ENCODE measurements at regions not wholly inside any gene's neighbourhood (a gene's known extent, or its start where the extent isn't known, plus 50 kb on each side); places are given as distances from the start of the nearest gene placed in this dataset.
"Not testable (repeated sequence)": the region's sequence is repeated elsewhere in the genome, so short reads cannot be mapped to it uniquely, and the experiment has no call there.

DNA sequence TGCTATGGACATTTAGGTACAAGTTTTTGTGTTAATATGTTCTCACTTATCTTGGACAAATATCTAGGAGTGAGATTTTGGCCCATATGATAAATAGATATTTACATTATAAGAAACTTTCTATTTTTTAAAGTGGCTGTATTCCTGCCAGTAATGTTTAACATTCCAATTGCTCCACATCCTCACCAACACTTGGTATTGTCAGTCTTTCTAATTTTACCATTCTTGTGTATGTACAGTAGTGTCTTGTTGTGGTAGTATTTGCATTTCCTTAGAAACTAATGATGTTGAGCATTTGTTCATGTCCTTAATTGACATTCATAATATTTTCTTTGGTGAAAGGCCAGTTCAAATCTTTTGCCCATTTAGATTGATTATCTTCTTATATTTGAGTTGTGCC lies 171.4 kb upstream of the TSHZ3 start:
- no peak for DNase-seq (ENCODE audit: low read depth in 3 of 3, low spot score in 2 of 3)

DNA sequence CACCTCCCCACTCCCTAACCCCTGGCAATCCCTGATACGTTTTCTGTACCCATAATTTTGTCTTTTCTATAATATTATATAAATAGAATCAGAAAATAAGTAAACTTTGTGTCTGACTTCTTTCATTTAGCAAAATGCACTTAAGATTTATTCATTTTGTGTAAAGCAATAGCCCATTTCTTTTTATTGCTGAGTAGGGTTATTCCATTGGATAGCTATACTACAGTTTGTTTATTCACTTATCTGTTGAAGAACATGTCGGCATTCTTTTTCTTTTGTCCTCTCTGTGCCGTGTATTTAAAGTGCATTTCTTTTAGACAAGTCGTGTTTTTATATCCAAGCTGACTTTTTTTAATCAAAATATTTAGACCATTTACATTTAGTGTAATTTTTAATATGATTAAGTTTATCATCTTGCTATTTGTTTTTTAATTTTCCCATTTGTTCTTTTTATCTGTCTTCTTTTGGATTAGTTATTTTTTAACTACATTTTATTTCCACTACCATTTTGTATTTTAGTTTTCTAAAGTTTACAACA lies 176.4 kb upstream of the TSHZ3 start:
- no peak for DNase-seq (ENCODE audit: low read depth in 3 of 3, low spot score in 2 of 3)

DNA sequence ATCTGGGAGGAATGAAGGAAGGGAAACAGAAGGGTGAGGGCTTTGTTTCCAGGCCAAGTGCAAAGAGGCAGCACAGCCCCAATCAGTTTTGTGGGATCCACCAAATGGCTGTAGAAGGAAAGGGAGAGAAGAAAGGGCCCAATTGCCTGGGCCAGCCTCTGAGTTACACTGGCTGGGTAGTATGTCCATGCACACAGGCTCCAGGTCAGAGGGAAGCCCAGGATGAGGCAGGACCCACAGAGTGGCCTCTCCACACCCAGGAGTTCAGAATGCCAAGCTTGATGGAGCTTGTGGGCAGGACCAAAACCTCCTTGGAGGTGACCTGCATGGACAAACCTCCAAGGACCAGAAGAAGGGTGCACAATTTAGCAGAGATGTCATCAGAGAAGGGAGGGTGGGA lies 178.2 kb upstream of the TSHZ3 start:
- DNase-seq (ENCODE audit: low read depth in 3 of 3, low spot score in 2 of 3), result no peak

DNA sequence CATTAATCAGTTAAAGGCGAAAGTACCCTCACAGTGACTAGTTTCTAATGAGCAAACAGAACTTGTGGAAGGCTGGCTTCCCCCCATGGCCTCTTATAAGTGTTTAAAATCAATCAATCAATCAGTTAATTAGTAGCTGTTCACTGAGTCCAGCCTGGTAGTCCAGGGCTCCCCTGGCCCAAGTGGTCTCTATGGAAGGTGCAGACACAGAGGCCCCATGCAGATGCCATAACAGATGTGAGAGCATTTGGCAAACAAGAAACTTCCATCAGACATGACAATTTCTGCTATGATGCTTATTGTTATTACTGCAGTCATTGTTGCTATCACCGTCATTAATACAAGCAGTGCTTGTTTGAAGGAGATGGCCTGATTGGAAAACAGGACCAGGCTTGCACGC lies 179.0 kb upstream of the TSHZ3 start:
- no peak for DNase-seq (ENCODE audit: low read depth in 3 of 3, low spot score in 2 of 3)

DNA sequence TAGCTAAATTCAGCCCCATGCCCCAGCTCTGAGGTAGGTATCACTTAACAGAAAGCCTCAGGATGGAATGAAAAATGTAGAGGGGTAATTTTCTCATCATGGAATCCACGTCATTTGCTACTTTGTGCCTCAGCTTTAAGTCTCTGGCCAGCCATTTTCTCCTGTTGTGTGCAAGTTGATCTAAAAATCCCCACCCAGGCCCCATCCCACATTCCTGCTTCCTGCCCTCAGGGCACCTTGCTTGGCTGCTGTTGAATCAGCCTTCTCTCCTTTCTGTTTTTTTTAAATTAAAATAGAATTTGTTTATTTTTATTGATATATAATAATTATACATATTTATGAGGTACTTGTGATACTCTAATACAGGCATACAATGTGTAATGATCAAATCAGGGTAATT lies 179.9 kb upstream of the TSHZ3 start:
- DNase-seq (ENCODE audit: low read depth in 3 of 3, low spot score in 2 of 3), result no peak

DNA sequence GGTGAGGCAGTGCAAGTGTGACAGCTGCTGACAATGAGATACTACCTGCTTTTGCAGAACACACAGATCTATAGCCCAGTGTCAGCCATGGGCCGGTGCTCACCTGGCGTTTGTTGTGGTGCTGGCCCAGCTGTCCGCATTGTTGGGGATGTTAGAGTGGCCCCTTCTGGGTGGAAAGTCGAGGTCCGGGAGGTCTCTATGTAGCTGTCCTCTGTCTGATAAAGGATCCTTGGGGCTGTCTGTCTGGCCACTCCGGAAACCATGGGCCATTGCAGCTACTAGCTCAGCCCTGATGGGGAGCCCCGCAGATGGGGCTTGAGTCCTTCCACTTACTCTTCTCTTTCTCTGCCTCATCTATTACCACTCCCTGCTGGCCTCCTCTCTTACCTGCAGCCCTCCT lies 181.5 kb upstream of the TSHZ3 start:
- no peak for DNase-seq (ENCODE audit: low read depth in 3 of 3, low spot score in 2 of 3)

DNA sequence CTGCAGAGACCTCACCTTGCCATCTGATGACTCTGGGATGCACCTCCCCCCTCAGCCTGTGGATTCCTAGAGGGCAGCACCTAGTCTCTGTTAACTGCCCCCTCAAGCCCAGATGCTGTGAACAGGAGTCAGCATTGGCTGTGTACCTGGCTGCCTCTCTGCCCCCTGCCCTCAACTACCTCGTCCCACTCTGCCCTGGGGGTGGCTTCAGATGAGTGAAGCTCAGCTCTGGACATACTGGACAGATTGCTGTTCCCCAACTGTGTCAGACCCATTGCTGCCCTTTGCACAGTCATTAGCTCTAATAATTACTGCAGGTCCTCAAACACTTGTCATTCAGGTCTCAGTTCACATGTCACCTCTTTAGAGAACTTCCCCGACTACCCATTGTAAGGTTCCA lies 182.1 kb upstream of the TSHZ3 start:
- no peak for DNase-seq (ENCODE audit: low read depth in 3 of 3, low spot score in 2 of 3)

DNA sequence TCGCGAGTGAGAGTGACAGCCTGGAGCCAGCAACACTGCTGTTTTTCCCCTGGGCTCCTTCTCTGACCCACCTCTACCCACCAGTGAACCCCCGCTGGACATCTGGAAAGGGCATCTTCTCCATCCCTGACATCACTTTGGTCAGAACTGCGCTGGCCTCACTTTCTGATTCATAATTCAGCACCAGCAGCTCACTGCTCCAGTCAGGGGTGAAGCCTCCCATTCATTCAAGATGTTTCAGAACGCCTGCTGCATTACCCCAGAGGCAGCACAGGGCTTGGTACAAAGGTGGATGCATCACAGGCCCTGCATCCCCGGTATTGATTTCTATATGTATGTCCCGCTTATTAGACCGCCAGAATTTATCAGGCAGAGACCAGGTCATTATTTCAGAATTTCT lies 182.8 kb upstream of the TSHZ3 start:
- no peak for DNase-seq (ENCODE audit: low read depth in 3 of 3, low spot score in 2 of 3)

DNA sequence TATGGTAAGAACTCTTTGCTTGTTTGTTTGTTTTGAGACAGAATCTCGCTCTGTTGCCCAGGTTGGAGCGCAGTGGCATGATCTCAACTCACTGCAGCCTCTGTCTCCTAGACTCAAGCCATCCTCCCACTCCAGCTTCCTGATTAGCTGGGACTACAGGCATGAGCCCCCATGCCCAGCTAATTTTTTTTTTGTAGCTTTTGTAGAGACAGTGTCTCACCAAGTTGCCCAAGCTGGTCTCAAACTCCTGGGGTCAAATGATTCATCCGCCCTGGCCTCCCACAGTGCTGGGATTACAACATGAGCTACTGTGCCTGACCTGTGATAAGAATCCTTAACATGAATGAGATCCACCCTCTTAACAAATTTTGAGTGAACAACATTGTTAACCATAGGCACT lies 183.9 kb upstream of the TSHZ3 start:
- no peak for DNase-seq (ENCODE audit: low read depth in 3 of 3, low spot score in 2 of 3)

DNA sequence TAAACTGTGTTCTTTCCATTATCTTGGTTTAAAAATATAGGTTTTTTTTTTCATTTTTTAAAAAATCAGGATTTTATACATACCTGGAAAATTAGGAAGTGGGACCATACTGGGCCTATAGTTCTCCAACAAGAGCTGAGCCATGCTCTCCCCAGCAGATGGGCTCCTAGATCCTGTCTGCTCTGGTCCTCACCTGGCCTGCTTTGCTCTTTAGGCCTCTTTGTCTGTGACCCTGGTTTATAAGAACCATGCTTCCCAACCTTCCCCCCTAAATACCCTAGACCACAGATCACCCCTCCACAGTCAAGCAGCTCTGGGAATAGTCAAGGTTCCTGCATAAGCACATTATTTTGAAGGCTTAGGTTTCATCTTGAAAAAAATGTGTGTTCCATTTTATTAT lies 185.0 kb upstream of the TSHZ3 start:
- DNase-seq (ENCODE audit: low read depth in 3 of 3, low spot score in 2 of 3), result no peak

DNA sequence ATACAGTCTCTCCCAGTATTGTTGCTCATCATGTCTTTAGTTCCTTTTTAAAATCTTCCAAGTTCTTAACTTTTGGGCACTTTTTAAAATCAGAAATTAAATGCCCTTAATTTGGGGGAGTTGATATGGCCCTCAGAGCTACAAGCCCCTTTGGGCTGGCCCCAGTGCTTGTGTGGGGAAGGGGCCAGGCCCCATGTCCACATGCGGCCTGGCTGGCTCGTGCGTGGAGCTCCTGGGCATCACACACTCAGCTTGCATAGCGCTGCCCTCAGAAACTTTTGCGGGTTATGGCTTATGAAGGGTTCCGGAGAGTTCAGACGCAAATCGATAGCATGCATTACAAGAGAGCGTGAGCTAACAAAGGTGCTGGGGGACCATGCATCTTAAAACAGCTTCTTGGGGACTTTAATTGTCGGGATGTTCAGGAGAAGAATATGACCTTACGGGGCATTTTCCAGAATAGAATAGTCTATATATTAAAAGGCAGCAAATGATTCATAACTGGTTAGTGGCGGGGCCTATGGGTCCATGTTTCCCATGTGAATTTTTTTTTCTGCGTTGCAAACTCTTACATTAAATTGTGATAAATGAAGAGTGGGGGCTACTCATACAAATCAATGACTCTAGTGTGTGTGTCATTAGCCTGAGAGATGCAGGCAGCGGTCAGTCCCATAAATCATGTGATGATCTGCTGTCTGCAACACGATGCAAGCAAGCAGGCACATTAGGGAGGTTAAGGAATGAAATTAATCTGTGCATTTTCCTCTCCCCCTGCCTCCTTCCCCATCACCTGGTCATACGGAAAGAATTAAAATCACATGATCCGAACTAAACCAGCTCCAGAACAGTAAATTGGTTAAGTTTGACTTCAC lies 185.8 kb upstream of the TSHZ3 start:
- no peak for DNase-seq (ENCODE audit: low read depth in 3 of 3, low spot score in 2 of 3)

DNA sequence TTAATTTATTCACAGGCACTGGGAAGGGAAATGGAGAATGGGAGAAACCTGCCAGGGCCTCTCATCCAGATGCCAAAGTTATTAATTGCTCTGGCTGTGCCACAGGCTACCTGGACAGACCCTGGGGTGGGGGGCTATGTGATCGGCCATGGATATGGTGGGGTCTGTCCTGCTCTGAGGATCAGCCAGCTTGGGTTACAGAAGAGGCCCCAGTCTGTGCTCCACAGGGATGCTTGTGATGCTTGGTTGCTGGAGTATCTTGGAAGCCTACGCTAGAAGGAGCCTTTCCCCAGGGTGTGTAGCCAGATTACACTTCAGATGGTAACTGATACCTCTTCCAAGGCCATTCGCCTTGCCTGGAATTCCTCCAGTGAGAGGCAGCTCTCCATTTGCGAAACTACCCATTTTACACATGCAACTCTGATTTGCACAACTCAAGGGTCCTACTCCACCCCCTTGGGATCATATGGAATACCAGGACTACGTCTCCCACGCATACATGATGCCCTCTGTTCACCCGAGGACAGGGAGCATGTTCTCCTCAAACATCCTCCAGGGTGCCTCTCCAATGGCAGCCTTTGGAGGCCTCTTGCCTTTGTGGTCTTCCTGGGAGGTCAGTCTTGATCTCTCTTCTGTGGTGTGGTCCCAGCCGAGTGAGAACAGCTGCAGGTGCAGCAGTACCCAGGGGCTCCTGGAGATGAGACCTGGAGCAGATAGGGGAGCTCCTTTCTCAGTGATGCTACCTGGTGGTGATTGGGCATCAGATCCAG lies 186.6 kb upstream of the TSHZ3 start:
- DNase-seq (ENCODE audit: low read depth in 3 of 3, low spot score in 2 of 3), result no peak

DNA sequence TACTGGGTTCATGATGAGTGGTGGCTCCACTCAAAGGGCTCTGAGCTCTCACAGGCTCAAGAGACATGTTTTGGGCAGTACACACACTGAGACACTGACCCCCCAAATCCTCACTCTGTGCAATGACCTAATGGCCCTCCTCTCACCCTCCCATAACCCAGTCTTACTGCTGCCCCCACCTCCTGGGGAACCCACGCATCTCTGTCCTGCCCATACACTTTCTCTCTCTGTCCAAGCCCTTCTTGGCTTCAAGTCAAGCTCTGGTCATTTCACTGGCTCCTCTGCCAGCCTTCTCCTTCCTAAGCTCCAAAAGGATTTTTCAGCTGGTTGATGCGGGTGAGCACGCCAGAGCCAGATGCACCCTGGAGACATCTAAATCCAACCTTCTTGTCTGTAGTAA lies 187.9 kb upstream of the TSHZ3 start:
- DNase-seq (ENCODE audit: low read depth in 3 of 3, low spot score in 2 of 3), result no peak

DNA sequence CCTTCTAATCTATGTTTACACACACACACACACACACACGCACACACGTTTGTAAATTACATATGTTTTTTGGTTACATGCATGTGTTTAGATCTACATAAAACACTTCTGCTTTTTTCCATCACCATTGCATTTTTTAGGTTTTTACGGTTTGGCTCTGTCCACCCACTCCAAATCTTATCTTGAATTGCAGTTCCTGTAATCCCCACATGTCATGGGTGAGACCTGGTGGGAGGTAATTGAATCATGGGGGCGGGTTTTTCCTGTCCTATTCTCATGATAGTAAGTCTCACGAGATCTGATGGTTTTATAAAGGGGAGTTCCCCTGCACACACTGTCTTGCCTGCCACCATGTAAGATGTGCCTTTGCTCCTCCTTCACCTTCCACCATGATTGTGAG lies 188.7 kb upstream of the TSHZ3 start:
- not testable (repeated sequence) for DNase-seq (ENCODE audit: low read depth in 3 of 3, low spot score in 2 of 3)

DNA sequence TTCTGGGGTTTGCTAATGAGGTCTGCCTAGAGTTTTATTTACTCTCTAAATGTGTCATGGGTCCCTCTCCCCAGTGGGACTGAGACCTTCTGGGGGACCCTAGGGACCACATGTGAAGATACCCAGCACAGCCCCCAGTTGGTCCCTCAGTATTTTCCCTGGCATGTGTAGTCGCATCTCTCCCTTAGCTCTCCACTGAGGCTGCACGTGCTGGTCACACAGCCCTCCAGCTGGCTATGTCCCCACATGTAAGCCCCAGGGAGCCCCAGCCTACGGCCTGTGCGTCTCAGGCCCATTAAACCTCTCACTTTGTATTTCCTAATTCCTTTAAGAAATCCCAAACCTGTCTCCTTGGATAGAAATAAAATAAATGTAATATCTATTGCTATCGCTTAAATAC lies 189.6 kb upstream of the TSHZ3 start:
- no peak for DNase-seq (ENCODE audit: low read depth in 3 of 3, low spot score in 2 of 3)

DNA sequence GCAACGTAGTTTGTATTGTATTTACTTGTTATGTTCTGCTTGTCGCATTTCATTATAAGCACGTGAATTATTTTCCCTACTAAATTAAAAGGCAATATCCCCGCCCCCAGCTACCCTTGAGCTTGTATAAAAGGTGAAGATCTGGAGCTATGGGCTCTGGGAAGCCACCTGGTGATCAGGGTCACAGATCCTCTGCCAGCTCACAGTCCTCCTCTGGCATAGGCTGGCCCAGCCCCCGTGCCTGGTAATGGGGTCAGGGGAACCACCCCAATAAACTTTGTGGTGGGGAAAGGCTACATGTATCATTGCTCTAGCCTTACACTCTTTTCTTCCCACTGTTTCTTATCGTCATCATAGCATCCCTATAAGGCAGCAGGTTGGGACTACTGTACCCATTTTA lies 190.2 kb upstream of the TSHZ3 start:
- no peak for DNase-seq (ENCODE audit: low read depth in 3 of 3, low spot score in 2 of 3)

DNA sequence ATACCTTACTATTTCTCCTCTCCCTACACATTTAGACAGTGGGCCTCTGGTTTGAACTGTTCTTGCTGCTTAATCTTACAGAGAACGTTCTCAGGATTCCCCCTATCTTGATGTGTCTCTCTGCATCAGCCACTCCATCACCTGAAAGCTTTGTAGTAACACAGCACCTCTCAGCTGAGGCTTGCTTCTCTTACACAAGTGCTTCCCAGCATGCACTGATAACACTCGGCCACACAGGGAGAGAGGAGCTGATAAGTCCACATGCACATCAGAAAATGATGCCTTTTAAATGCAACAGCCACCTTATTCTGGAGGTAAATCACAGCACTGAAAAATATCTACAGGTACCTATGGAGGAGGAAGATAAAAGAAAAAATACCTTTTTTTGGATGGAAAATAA lies 192.2 kb upstream of the TSHZ3 start:
- DNase-seq (ENCODE audit: low read depth in 3 of 3, low spot score in 2 of 3), result no peak

DNA sequence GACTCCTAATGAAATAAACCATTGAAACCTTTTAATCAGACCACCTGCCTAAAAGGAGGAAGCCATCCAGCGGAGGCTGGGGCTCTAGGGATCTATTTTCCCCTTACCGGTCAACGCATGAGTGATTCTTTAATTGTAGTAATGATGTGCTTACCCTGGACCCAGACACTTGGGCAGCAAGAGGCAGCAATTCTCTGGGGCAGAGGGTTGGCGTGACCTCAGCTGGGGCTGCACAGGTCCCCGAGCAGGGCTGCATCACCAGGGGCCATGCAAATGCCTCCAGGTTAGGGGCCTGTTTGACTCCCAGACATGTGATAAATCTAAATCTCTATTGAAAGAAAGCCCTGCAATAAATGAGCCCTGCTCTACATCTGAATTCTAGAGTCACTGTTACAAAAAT lies 194.2 kb upstream of the TSHZ3 start:
- DNase-seq (ENCODE audit: low read depth in 3 of 3, low spot score in 2 of 3), result no peak

DNA sequence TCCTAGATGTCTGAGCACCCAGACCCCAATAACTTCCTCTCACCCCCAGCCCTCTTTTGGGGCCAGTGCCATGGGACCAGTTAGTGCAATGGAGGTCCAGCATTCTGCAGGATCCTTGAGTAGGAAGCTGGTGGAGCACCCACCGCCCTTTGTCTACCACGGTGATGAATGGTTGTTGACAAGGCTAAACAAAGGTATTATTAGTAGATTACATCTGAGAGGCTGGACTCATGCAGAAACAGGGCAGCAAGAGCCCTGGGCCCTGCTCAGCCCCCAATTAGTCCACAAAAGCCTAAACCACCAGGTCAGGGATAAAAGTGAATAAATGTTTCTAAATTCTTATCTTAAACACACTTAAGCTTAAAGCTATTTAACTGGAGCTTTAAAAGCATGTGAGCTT lies 196.5 kb upstream of the TSHZ3 start:
- no peak for DNase-seq (ENCODE audit: low read depth in 3 of 3, low spot score in 2 of 3)

DNA sequence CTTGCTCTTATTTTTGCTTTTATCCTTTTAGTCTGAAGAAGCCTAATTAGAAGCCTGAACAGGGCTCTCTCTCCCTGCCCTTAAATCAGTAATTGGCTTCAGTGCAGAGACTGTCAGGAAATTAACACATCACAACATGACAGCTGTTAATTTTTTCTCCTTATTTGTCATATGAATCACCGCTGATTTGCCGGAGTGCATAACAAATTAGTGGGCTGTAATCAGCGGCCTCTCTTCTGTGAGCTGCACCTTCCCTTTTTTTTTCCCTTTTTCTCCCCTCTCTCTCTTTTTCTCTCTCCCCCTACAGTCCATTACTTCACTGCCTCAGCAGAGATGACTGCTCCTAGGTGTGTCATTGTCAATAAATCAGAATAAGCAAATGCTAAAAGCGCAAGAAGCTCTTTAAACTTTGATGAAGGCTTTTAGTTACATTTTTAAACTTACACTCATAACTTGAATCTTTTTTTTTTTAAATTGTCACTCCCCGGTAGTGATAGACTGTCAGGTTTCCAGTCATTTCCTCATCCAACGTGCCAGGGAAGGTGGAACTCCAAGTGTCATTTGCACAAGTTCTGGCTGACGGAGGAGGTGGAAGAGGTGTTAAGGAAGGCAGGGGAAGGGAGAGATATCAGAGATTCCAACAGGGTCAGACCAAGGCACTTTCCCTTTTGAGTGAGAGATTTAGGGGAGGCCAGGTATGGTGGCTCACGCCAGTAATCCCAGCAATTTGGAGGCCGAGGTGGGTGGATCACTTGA lies 197.1 kb upstream of the TSHZ3 start:
- no peak for DNase-seq (ENCODE audit: low read depth in 3 of 3, low spot score in 2 of 3)

DNA sequence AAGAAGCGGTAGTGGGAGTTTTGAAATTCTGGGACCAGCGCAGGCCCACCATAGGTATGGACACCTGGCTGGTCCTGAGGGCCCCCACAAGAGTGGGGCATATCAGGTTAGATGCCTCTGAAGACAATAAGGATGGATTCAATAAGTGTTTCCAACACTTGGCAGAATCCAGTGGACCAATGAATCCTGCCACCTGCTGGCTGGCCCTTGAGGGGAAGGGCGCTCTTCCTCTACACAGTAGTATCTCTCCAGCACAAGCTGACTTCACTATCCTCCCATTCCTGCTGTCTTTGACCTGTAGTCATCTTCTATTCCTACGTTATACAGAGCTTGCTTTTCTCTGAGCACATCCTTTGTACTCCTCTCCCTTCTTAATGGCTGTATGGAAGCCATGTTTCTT lies 199.7 kb upstream of the TSHZ3 start:
- DNase-seq (ENCODE audit: low read depth in 3 of 3, low spot score in 2 of 3), result no peak
